Fibroblast of lung (primary cell): ENCODE measurements at regions not wholly inside any gene's neighbourhood (a gene's known extent, or its start where the extent isn't known, plus 50 kb on each side); places are given as distances from the start of the nearest gene placed in this dataset.

Experiments
- EZH2 ChIP-seq: IDR thresholded peaks from 2 replicates; pipeline ENCODE4 v1.5.1; 2012; ENCODE audit warnings: low read length, control low read depth, mild to moderate bottlenecking; ENCODE audit errors: missing control alignments
- TF ChIP-seq, protein P1 (sequence below), 2 donors: IDR thresholded peaks in 1 of 2; conservative IDR thresholded peaks in 1 of 2; 1 replicate in 1 of 2; 2 replicates in 1 of 2; pipeline ENCODE4 v1.5.1; 2011 to 2012; ENCODE audit warnings: low read length in 2 of 2, control low read depth in 1 of 2, inconsistent platforms in 1 of 2, low read depth in 1 of 2, mild to moderate bottlenecking in 1 of 2

DNA sequence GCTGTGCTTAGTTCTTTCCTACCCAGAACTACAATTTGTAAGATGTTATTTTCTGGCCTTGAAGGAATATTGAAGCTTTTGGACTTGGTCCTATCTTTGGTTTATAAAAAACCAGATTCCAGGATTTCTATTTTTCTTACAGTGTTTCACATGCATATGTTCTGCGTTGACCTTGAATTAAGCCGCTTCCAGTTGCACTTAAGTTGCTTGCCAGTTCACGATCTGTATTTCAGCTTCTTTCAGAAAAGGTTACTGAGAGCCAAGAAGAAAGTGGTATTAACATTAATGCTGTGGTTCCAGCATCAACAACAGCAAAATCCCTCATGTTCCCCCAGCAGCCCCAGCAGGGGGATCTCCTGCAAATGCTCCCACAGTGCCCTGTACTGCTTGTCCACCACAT, 156.4 kb upstream of the ADAMTS16 start:
- TF ChIP-seq, protein P1, sequence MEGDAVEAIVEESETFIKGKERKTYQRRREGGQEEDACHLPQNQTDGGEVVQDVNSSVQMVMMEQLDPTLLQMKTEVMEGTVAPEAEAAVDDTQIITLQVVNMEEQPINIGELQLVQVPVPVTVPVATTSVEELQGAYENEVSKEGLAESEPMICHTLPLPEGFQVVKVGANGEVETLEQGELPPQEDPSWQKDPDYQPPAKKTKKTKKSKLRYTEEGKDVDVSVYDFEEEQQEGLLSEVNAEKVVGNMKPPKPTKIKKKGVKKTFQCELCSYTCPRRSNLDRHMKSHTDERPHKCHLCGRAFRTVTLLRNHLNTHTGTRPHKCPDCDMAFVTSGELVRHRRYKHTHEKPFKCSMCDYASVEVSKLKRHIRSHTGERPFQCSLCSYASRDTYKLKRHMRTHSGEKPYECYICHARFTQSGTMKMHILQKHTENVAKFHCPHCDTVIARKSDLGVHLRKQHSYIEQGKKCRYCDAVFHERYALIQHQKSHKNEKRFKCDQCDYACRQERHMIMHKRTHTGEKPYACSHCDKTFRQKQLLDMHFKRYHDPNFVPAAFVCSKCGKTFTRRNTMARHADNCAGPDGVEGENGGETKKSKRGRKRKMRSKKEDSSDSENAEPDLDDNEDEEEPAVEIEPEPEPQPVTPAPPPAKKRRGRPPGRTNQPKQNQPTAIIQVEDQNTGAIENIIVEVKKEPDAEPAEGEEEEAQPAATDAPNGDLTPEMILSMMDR (conservative IDR thresholded peaks at IDR 0.05 in 1 of 2, IDR thresholded peaks at IDR 0.05 in 1 of 2; ENCODE audit: low read depth in 1 of 2, low read length in 2 of 2), result no peak
- TF ChIP-seq EZH2, result no peak
